K562 (cell line): ENCODE measurements at regions not wholly inside any gene's neighbourhood (a gene's known extent, or its start where the extent isn't known, plus 50 kb on each side); places are given as distances from the start of the nearest gene placed in this dataset.
A peak's percentile ranks its signal among the peaks of the same experiment; 100 is the strongest.

Experiments
- ATAC-seq: fragments of 200-7000 bp; cut with Tn5 transposase; 3 replicates; pipeline ENCODE4 v1.9.1; 2020; ENCODE audit warnings: moderate library complexity
- BruUV-seq: library from RNA; stranded (reverse); fragments of 400-500 nt; replicated peaks from 2 replicates; lab custom pipeline; 2021; lab: Mats Ljungman, UMichigan
- CTCF ChIA-PET: fragments of 300-600 bp; formaldehyde crosslinking; extraction: SDS; loops from one replicate; lab custom pipeline; 2021; ENCODE audit warnings: low intra/inter-chr PET ratio; lab: Yijun Ruan, JAX
- POLR2A ChIA-PET: fragments of 300-600, 350-650 bp; sonication (Branson Sonifier 250); formaldehyde crosslinking; extraction: SDS; loops from one replicate; lab custom pipeline; 2021; ENCODE audit warnings: antibody characterized with exemption, inconsistent platforms; lab: Yijun Ruan, JAX
- DNase-seq, 4 experiments: peaks; one replicate each; pipeline versions ENCODE4 v3.0.0 to v3.0.0-alpha.2; 2011 to 2018; ENCODE audit warnings: low spot score in 3 of 4, mixed read lengths in 3 of 4; ENCODE audit errors: extremely low read depth in 1 of 4
- FAIRE-seq: peaks from 2 replicates; lab custom pipeline; 2011; peaks lifted over from hg19 to GRCh38; lab: Jason Lieb, UNC
- H2AFZ ChIP-seq: 2 replicates; pipeline ENCODE4 v1.6.0; 2011; ENCODE audit warnings: low read depth, low read length, control low read depth, inconsistent platforms
- H3K27ac ChIP-seq: fragments of 200-600 bp; 3 replicates; pipeline ENCODE4 v1.8.0; 2011; ENCODE audit warnings: low read depth, mild to moderate bottlenecking, control low read depth, inconsistent platforms, low read length, moderate library complexity, mixed read lengths; ENCODE audit errors: extremely low read depth
- H3K27me3 ChIP-seq, 2 experiments: fragments of 300-600 bp in 1 of 2; 2 replicates in 1 of 2; 3 replicates in 1 of 2; pipeline versions ENCODE4 v1.6.0 to v1.8.0; 2011; ENCODE audit warnings: inconsistent platforms in 2 of 2, low read length in 2 of 2, mild to moderate bottlenecking in 1 of 2, mixed read lengths in 1 of 2, moderate library complexity in 1 of 2; ENCODE audit not compliant: control insufficient read depth in 2 of 2, insufficient read depth in 2 of 2
- H3K36me3 ChIP-seq: fragments of 300-600 bp; 3 replicates; pipeline ENCODE4 v1.8.0; 2011; ENCODE audit warnings: mild to moderate bottlenecking, low read length, inconsistent platforms; ENCODE audit not compliant: control insufficient read depth, insufficient read depth
- H3K4me1 ChIP-seq, 2 experiments: fragments of 200-600 bp in 1 of 2; replicated peaks in 1 of 2; 2 replicates in 1 of 2; 3 replicates in 1 of 2; pipeline versions ENCODE4 v1.5.1 to v1.8.0; 2011; ENCODE audit warnings: inconsistent platforms in 2 of 2, low read length in 2 of 2, mild to moderate bottlenecking in 1 of 2, mixed read lengths in 1 of 2, moderate library complexity in 1 of 2; ENCODE audit not compliant: control insufficient read depth in 2 of 2, insufficient read depth in 2 of 2
- H3K4me2 ChIP-seq: 2 replicates; pipeline ENCODE4 v1.6.1; 2011; ENCODE audit warnings: low read length, control low read depth, inconsistent platforms, mixed read lengths; ENCODE audit not compliant: insufficient read depth
- H3K4me3 ChIP-seq: fragments of 200-600 bp; sonication (generic), shearing (Covaris generic); 2 replicates; pipeline ENCODE4 v1.5.1; 2016; ENCODE audit warnings: control low read depth, inconsistent platforms
- H3K79me2 ChIP-seq: fragments of 200-600 bp; 3 replicates; pipeline ENCODE4 v1.8.0; 2011; ENCODE audit warnings: low read length, inconsistent platforms; ENCODE audit not compliant: control insufficient read depth, insufficient read depth
- H3K9ac ChIP-seq, 2 experiments: 2 replicates each; pipeline versions ENCODE4 v1.6.0 to v1.6.1; 2011; ENCODE audit warnings: low read depth in 2 of 2, low read length in 2 of 2, control low read depth in 1 of 2, inconsistent platforms in 1 of 2, mild to moderate bottlenecking in 1 of 2, mixed read lengths in 1 of 2; ENCODE audit not compliant: insufficient read depth in 1 of 2
- H3K9me1 ChIP-seq: one replicate; pipeline ENCODE4 v1.6.0; 2011; ENCODE audit warnings: inconsistent platforms, mild to moderate bottlenecking, low read length, moderate library complexity; ENCODE audit not compliant: control insufficient read depth, insufficient read depth
- H3K9me3 ChIP-seq: replicated peaks from 2 replicates; pipeline ENCODE4 v1.5.1; 2011; ENCODE audit warnings: low read depth, low read length, inconsistent platforms; ENCODE audit not compliant: control insufficient read depth, insufficient read depth
- H4K20me1 ChIP-seq: replicated peaks from 2 replicates; pipeline ENCODE4 v1.6.1; 2011; ENCODE audit warnings: low read length, inconsistent platforms, mixed read lengths; ENCODE audit not compliant: control insufficient read depth, insufficient read depth
- ARID4B ChIP-seq: sonication (generic); formaldehyde crosslinking; IDR thresholded peaks from 2 replicates; pipeline ENCODE4 v1.8.0; 2022; ENCODE audit warnings: mild to moderate bottlenecking, missing genetic modification reagents
- BRD4 ChIP-seq: fragments of 200-600 bp; sonication (generic); IDR thresholded peaks from 2 replicates; pipeline ENCODE4 v1.6.1; 2017; ENCODE audit warnings: inconsistent platforms
- CBFA2T3 ChIP-seq: fragments of 450-650 bp; IDR thresholded peaks from 2 replicates; pipeline ENCODE4 v1.6.1; 2017
- CBX3 ChIP-seq, 2 experiments: IDR thresholded peaks; 1 replicate in 1 of 2; 2 replicates in 1 of 2; pipeline ENCODE4 v1.6.1; 2012; ENCODE audit warnings: inconsistent platforms in 2 of 2, low read length in 2 of 2, borderline replicate concordance in 1 of 2, control low read depth in 1 of 2
- CHD1 ChIP-seq: fragments of 200-600 bp; sonication (generic); IDR thresholded peaks from one replicate; pipeline ENCODE4 v1.6.1; 2012; ENCODE audit warnings: mild to moderate bottlenecking, moderate library complexity, low read length, inconsistent platforms
- E2F4 ChIP-seq: sonication (generic); formaldehyde crosslinking; IDR thresholded peaks from 2 replicates; pipeline ENCODE4 v1.8.0; 2022; ENCODE audit warnings: mild to moderate bottlenecking, low read depth, missing genetic modification reagents
- KLF13 ChIP-seq: fragments of 450-650 bp; IDR thresholded peaks from 2 replicates; pipeline ENCODE4 v1.6.1; 2016; ENCODE audit warnings: missing genetic modification characterization, low read depth, mild to moderate bottlenecking, missing compliant biosample characterization, moderate library complexity, borderline replicate concordance
- MAFF ChIP-seq: IDR thresholded peaks from 2 replicates; pipeline ENCODE4 v1.6.1; 2012; ENCODE audit warnings: low read length, improper control_type of control experiment
- NFIC ChIP-seq: fragments of 450-650 bp; IDR thresholded peaks from 2 replicates; pipeline ENCODE4 v1.6.1; 2017; ENCODE audit warnings: mild to moderate bottlenecking, inconsistent platforms
- SLC30A9 ChIP-seq: fragments of 250-450 bp; sonication (Bioruptor Pico); IDR thresholded peaks from 2 replicates; pipeline ENCODE4 v1.8.0; 2022; ENCODE audit warnings: mild to moderate bottlenecking, moderate library complexity
- STAG1 ChIP-seq: sonication (generic); formaldehyde crosslinking; IDR thresholded peaks from 2 replicates; pipeline ENCODE4 v1.5.0; 2020; ENCODE audit warnings: missing genetic modification reagents, borderline replicate concordance
- XRCC3 ChIP-seq: fragments of 450-650 bp; IDR thresholded peaks from 2 replicates; pipeline ENCODE4 v1.6.1; 2017; ENCODE audit warnings: mild to moderate bottlenecking, moderate library complexity
- ZFP91 ChIP-seq: sonication (generic); formaldehyde crosslinking; IDR thresholded peaks from 2 replicates; pipeline ENCODE4 v1.8.0; 2022; ENCODE audit warnings: mild to moderate bottlenecking, missing genetic modification reagents
- ZNF133 ChIP-seq: fragments of 250-450 bp; sonication (Bioruptor Pico); IDR thresholded peaks from 2 replicates; pipeline ENCODE4 v1.4.0; 2020; ENCODE audit warnings: mild to moderate bottlenecking
- ZNF184 ChIP-seq: sonication (generic); formaldehyde crosslinking; IDR thresholded peaks from 2 replicates; pipeline ENCODE4 v1.5.0; 2020; ENCODE audit warnings: missing genetic modification reagents
- ZNF316 ChIP-seq: fragments of 450-650 bp; IDR thresholded peaks from 2 replicates; pipeline ENCODE4 v1.6.1; 2016
- ZNF444 ChIP-seq: fragments of 250-450 bp; sonication (Bioruptor Pico); IDR thresholded peaks from 2 replicates; pipeline ENCODE4 v1.4.0; 2020; ENCODE audit warnings: mild to moderate bottlenecking, moderate library complexity
- WGBS: fragments of 100-300 bp; shearing (Covaris generic); methylation state at CpG from one replicate; pipeline ENCODE4 v1.1.6; 2016; ENCODE audit warnings: low coverage, mixed read lengths; ENCODE audit not compliant: insufficient coverage; ENCODE audit errors: missing lambda C conversion rate; 5-methylcytosine and 5-hydroxymethylcytosine counted together
- in situ Hi-C: fragments of 300-500 bp; cut with MboI; formaldehyde crosslinking; loops from 4 replicates; pipeline ENCODE4 v1.15.0; 2018; ENCODE audit warnings: inconsistent platforms, mixed read lengths
- intact Hi-C: fragments of 100-400 bp; cut with micrococcal nuclease; formaldehyde crosslinking; loops from 2 replicates; pipeline ENCODE4 v1.14.2; 2022

GRCh38 chr2:114175507-114175906 lies 266.9 kb upstream of the DPP10 start:
- Histone ChIP-seq H3K4me1 (no peaks in the 10 kb centered on the region), H3K27me3 (no peaks in the 10 kb centered on the region), H3K9me1 (no peaks in the 10 kb centered on the region), H3K79me2 (no peaks in the 10 kb centered on the region), H3K4me3 (no peak overlapping the region), H3K27ac (no peak overlapping the region), H3K36me3 (no peaks in the 10 kb centered on the region), H3K9me3 (no peaks in the 10 kb centered on the region), H4K20me1 (no peaks in the 10 kb centered on the region), H2AFZ (no peak overlapping the region), H3K9ac (no peak overlapping the region), H3K4me2 (no peak overlapping the region)
- TF ChIP-seq ZNF184 (CRISPR knock-in tag) (no peak), STAG1 (CRISPR knock-in tag) (no peak), ZNF444 (no peak), SLC30A9 (CRISPR knock-in tag) (no peak), MAFF (0 out of 2 replicates have a peak, but pooled peaks have one; percentile 22), CBX3 (IDR thresholded peaks at IDR 0.05; ENCODE audit: borderline replicate concordance in 1 of 2, low read length in 2 of 2) (no peak), XRCC3 (no peak), ARID4B (CRISPR knock-in tag) (no peak), KLF13 (tag) (no peak), ZNF316 (peak; percentile 25; the same call in 1 of the 2 replicates), ZNF133 (CRISPR knock-in tag) (no peak), E2F4 (CRISPR knock-in tag) (no peak), CHD1 (no peak), CBFA2T3 (no peak), ZFP91 (CRISPR knock-in tag) (no peak), NFIC (no peak), BRD4 (no peak)
- 0% methylated on average over 1 of the region's 1 CpG for WGBS
- ChIA-PET POLR2A (no interaction called here), CTCF (no interaction called here)
- in situ Hi-C loops (no loop called here), intact Hi-C loops (no loop called here)
- no peak for ATAC-seq
- no TSS peak for BruUV-seq
- no peak for DNase-seq
- FAIRE-seq: no peak
